ENCODE measurements at regions not wholly inside any gene's neighbourhood (a gene's known extent, or its start where the extent isn't known, plus 50 kb on each side); places are given as distances from the start of the nearest gene placed in this dataset.

DNA sequence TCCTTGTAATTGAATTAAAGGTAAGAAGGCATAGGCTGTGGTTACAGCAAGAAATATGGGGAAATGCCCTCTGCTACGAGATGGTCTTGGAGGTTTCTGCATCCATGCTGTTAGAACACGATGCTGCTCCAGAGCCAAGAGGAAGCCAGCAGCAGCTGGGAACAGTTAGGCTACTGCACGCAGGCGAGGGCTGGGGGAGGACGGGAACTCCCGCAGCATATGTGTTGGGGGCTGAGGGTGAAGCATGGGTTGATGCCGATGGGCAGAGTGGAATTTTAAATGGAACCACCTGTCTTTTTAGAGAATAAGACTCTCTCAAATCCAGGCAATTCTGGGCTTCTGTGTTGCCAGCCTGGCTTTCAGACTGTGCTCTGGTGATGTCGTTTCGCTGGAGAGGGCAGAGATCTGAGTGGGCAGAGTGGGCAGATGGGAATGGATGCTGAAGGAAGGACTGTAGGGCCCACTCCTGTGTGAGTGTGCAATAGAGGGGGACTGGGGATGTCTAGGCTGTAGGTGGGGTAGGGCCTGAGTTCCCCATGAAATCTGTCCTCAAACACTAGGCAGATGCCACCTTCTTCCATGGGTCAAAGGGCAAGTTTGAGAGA, 417.0 kb upstream of the TPM1 start:
- H3K36me3 ChIP-seq (replicated peaks in 1 of 2; ENCODE audit: control extremely low read depth in 1 of 2, control insufficient read depth in 1 of 2, extremely low read depth in 1 of 2, insufficient read depth in 2 of 2, low read length in 1 of 2): no peaks in the 10 kb centered on the region
- H3K27me3 ChIP-seq (replicated peaks in 1 of 4; ENCODE audit: control extremely low read depth in 1 of 4, control insufficient read depth in 3 of 4, insufficient read depth in 4 of 4, low read length in 3 of 4): no peaks in the 10 kb centered on the region
- no peaks in the 10 kb centered on the region for H4K20me1 ChIP-seq (ENCODE audit: control insufficient read depth, insufficient read depth, low read length, poor library complexity, severe bottlenecking)
- ChIA-PET POLR2A (no interaction called here), CTCF (no interaction called here)
- no peak overlapping the region for H3K9ac ChIP-seq (ENCODE audit: low read length)
- intact Hi-C loops (cut with micrococcal nuclease): no loop called here
- H2AFZ ChIP-seq (ENCODE audit: insufficient read depth, low read depth, low read length, poor library complexity, severe bottlenecking): no peak overlapping the region
- no peak overlapping the region for H3K4me3 ChIP-seq (ENCODE audit: control extremely low read depth in 1 of 5, extremely low read depth in 1 of 5, insufficient read depth in 1 of 5, low read depth in 2 of 5, low read length in 4 of 5)
- no peak for DNase-seq
- no peak overlapping the region for H3K4me3 Mint-ChIP-seq
- H3K4me2 ChIP-seq (replicated peaks; ENCODE audit: low read depth, low read length, poor library complexity, severe bottlenecking): no peak overlapping the region
- H3K79me2 ChIP-seq (ENCODE audit: control insufficient read depth, insufficient read depth, low read length): no peaks in the 10 kb centered on the region
- H3K9me3 ChIP-seq (ENCODE audit: control extremely low read depth in 1 of 3, control insufficient read depth in 2 of 3, insufficient read depth in 1 of 3, low read length in 2 of 3): no peaks in the 10 kb centered on the region
- H3K27me3 Mint-ChIP-seq: peaks cover 6% of the 10 kb centered on the region
- peaks cover 9% of the 10 kb centered on the region for H3K4me1 Mint-ChIP-seq
- H3K27ac Mint-ChIP-seq: no peak overlapping the region
- 82% methylated on average over 9 of the region's 9 CpGs for WGBS (ENCODE audit: insufficient coverage)
- TF ChIP-seq, protein P1, sequence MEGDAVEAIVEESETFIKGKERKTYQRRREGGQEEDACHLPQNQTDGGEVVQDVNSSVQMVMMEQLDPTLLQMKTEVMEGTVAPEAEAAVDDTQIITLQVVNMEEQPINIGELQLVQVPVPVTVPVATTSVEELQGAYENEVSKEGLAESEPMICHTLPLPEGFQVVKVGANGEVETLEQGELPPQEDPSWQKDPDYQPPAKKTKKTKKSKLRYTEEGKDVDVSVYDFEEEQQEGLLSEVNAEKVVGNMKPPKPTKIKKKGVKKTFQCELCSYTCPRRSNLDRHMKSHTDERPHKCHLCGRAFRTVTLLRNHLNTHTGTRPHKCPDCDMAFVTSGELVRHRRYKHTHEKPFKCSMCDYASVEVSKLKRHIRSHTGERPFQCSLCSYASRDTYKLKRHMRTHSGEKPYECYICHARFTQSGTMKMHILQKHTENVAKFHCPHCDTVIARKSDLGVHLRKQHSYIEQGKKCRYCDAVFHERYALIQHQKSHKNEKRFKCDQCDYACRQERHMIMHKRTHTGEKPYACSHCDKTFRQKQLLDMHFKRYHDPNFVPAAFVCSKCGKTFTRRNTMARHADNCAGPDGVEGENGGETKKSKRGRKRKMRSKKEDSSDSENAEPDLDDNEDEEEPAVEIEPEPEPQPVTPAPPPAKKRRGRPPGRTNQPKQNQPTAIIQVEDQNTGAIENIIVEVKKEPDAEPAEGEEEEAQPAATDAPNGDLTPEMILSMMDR (IDR thresholded peaks at IDR 0.05): no peak
- TF ChIP-seq EZH2 (IDR thresholded peaks at IDR 0.05; ENCODE audit: borderline replicate concordance, insufficient read depth, low read depth, low read length, poor library complexity, severe bottlenecking): no peak
- no peak overlapping the region for H3K27ac ChIP-seq (ENCODE audit: low read length in 2 of 2)
- ATAC-seq (ENCODE audit: low read depth): no peak
- H3K4me1 ChIP-seq (ENCODE audit: control insufficient read depth in 2 of 2, insufficient read depth in 2 of 2, low read length in 2 of 2): peaks cover 5 to 8% of the 10 kb centered on the region in 2 donors
- H3K9me3 Mint-ChIP-seq (ENCODE audit: insufficient read depth): no peaks in the 10 kb centered on the region

DNA sequence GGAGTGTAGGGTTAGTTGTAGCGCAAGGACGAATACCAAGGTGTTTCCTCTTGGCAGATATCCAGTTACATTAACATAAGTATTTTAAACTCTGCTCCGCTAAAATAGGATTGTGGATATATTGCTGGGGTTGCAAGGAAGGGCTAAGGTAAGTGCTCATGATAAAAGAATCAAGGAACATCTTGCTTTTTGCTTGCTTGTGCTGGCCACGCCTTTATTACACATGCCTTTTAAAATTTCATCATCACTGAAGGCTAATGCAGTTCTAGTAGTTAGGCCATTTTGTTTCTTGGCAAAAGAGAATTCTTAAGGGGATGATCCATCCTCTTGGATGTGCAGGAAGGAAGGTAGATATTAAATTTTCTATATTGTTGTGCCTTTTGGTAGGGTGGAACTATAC, 415.6 kb upstream of the TPM1 start:
- intact Hi-C loops (cut with micrococcal nuclease): no loop called here
- CTCF ChIA-PET: no interaction called here

More for the DNA sequence above, 415.6 kb upstream of the TPM1 start:
- H3K27me3 ChIP-seq (replicated peaks in 1 of 4; ENCODE audit: control extremely low read depth in 1 of 4, control insufficient read depth in 3 of 4, insufficient read depth in 4 of 4, low read length in 3 of 4): no peaks in the 10 kb centered on the region
- H3K27ac ChIP-seq (ENCODE audit: low read length in 2 of 2): no peak overlapping the region
- H4K20me1 ChIP-seq (ENCODE audit: control insufficient read depth, insufficient read depth, low read length, poor library complexity, severe bottlenecking): no peaks in the 10 kb centered on the region
- DNase-seq: no peak
- no peaks in the 10 kb centered on the region for H3K9me3 ChIP-seq (ENCODE audit: control extremely low read depth in 1 of 3, control insufficient read depth in 2 of 3, insufficient read depth in 1 of 3, low read length in 2 of 3)
- H3K4me1 Mint-ChIP-seq: peaks cover 9% of the 10 kb centered on the region
- TF ChIP-seq, protein P1 (IDR thresholded peaks at IDR 0.05): no peak
- TF ChIP-seq EZH2 (IDR thresholded peaks at IDR 0.05; ENCODE audit: borderline replicate concordance, insufficient read depth, low read depth, low read length, poor library complexity, severe bottlenecking): no peak
- whole genome bisulfite sequencing (ENCODE audit: insufficient coverage): no CpG with 5 or more reads among the region's 4 CpGs
- H3K27ac Mint-ChIP-seq: no peak overlapping the region
- H3K27me3 Mint-ChIP-seq: peaks cover 6% of the 10 kb centered on the region
- ATAC-seq (ENCODE audit: low read depth): no peak
- H2AFZ ChIP-seq (ENCODE audit: insufficient read depth, low read depth, low read length, poor library complexity, severe bottlenecking): no peak overlapping the region
- POLR2A ChIA-PET: no interaction called here
- H3K9me3 Mint-ChIP-seq (ENCODE audit: insufficient read depth): no peaks in the 10 kb centered on the region
- no peak overlapping the region for H3K9ac ChIP-seq (ENCODE audit: low read length)
- peaks cover 5 to 8% of the 10 kb centered on the region in 2 donors for H3K4me1 ChIP-seq (ENCODE audit: control insufficient read depth in 2 of 2, insufficient read depth in 2 of 2, low read length in 2 of 2)
- H3K4me3 Mint-ChIP-seq: no peak overlapping the region
- H3K79me2 ChIP-seq (ENCODE audit: control insufficient read depth, insufficient read depth, low read length): no peaks in the 10 kb centered on the region
- H3K36me3 ChIP-seq (replicated peaks in 1 of 2; ENCODE audit: control extremely low read depth in 1 of 2, control insufficient read depth in 1 of 2, extremely low read depth in 1 of 2, insufficient read depth in 2 of 2, low read length in 1 of 2): no peaks in the 10 kb centered on the region
- no peak overlapping the region for H3K4me2 ChIP-seq (replicated peaks; ENCODE audit: low read depth, low read length, poor library complexity, severe bottlenecking)
- H3K4me3 ChIP-seq (ENCODE audit: control extremely low read depth in 1 of 5, extremely low read depth in 1 of 5, insufficient read depth in 1 of 5, low read depth in 2 of 5, low read length in 4 of 5): no peak overlapping the region

All from B cell (primary cell).